GM12864 (cell line): ENCODE measurements at regions not wholly inside any gene's neighbourhood (a gene's known extent, or its start where the extent isn't known, plus 50 kb on each side); places are given as distances from the start of the nearest gene placed in this dataset.
A peak's percentile ranks its signal among the peaks of the same experiment; 100 is the strongest.

Experiments
- DNase-seq: peaks from one replicate; pipeline ENCODE4 v3.0.0-alpha.2; 2011; ENCODE audit warnings: low read depth
- H3K4me3 ChIP-seq: 2 replicates; pipeline ENCODE4 v1.5.1; 2011; ENCODE audit warnings: mild to moderate bottlenecking, low read depth, low read length, control low read depth
- TF ChIP-seq, protein P1 (sequence below): IDR thresholded peaks from 2 replicates; pipeline ENCODE4 v1.5.1; 2011; ENCODE audit warnings: low read depth, mild to moderate bottlenecking, moderate library complexity, low read length, control low read depth, inconsistent platforms; ENCODE audit errors: missing control alignments

DNA sequence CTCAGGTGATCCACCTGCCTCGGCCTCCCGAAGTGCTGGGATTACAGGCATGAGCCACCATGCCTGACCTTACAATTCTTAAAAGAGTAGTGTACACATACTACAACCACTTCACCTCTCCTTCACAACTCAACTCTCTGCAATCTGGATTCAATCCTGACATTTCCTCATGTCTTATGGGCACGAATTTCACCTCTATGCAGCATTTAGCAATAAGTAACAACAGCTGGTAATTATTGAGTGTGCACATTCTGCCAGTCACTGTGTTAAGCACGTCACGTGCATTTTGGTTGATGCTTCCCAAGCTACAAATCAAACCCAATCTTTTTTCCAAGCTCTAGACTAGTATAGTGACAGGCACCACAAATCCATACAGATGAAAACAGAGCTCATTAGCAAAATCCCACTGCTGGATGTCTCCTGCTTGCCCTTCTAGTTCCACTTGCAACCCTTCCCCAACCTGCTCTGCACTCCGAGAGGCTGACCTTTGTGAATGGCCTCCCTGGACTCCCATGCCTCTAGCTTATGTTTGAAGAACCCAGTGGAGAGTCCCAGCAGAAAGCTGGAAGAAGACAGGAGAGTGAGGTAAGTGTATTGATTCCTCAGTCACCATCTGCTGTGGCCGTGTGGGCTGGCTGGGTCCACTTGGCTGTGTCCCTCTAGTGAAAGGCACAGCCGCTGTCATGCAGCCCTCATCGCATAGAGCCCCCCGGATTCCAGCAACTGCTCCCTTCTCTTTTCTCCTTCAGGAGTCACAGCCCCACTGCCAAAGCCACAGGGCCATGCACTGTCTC, 176.5 kb downstream of the MEX3B start:
- DNase-seq, result no peak
- H3K4me3 ChIP-seq, result no peak overlapping the region
- TF ChIP-seq, protein P1, sequence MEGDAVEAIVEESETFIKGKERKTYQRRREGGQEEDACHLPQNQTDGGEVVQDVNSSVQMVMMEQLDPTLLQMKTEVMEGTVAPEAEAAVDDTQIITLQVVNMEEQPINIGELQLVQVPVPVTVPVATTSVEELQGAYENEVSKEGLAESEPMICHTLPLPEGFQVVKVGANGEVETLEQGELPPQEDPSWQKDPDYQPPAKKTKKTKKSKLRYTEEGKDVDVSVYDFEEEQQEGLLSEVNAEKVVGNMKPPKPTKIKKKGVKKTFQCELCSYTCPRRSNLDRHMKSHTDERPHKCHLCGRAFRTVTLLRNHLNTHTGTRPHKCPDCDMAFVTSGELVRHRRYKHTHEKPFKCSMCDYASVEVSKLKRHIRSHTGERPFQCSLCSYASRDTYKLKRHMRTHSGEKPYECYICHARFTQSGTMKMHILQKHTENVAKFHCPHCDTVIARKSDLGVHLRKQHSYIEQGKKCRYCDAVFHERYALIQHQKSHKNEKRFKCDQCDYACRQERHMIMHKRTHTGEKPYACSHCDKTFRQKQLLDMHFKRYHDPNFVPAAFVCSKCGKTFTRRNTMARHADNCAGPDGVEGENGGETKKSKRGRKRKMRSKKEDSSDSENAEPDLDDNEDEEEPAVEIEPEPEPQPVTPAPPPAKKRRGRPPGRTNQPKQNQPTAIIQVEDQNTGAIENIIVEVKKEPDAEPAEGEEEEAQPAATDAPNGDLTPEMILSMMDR, result no peak

DNA sequence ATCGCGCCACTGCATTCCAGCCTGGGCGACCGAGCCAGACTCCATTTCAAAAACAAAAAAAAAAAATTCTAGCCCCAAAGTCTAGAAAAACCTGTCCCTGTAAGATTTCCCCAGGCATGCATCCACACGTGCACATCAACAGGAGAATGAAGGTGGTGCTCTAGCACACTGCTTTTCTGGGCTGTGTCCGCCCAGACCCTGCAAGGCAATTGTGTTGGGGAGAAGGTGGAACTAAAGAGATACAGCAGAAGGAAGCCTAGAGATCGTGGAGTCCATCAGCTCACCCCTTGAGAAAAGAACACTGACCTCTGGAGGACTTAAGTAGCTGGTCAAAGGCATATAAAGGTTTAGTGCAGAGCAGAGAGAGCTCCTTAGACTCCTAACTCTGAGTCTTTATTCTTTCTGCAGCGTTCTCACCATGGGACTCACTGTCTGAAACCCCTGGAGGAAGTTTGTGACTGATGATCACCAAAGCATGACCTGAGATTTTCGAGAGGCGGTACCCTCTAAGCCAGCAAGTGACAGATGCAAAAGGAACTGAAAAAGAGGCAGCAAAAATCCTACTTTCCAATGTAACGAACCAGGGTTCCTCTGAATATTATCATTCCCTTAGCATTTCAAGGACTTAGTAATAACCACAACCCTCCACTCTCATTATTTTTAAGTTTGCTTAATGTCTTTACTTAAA, 179.8 kb downstream of the MEX3B start:
- H3K4me3 ChIP-seq, result no peak overlapping the region
- DNase-seq, result peak; percentile 63
- TF ChIP-seq, protein P1, result no peak

DNA sequence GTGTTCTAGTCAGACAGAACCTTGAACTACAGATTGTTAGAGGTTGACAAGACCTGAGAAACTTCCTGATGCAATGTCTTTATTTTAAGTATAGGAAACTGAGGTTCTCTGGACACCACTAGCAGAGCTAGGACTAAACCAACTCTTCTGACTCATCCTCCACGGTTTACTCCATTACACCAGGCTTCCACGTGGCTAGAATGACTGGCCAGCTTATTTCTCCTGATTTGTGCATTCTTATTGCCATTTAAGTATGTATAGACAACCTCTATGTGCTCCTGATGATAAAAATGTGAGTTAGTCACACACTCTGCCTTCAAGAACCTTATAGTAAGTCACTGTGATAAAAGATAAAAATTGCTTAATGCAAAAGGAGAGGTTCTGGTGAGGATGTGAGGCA, 182.7 kb downstream of the MEX3B start:
- H3K4me3 ChIP-seq, result no peak overlapping the region
- no peak for DNase-seq
- TF ChIP-seq, protein P1, result no peak

DNA sequence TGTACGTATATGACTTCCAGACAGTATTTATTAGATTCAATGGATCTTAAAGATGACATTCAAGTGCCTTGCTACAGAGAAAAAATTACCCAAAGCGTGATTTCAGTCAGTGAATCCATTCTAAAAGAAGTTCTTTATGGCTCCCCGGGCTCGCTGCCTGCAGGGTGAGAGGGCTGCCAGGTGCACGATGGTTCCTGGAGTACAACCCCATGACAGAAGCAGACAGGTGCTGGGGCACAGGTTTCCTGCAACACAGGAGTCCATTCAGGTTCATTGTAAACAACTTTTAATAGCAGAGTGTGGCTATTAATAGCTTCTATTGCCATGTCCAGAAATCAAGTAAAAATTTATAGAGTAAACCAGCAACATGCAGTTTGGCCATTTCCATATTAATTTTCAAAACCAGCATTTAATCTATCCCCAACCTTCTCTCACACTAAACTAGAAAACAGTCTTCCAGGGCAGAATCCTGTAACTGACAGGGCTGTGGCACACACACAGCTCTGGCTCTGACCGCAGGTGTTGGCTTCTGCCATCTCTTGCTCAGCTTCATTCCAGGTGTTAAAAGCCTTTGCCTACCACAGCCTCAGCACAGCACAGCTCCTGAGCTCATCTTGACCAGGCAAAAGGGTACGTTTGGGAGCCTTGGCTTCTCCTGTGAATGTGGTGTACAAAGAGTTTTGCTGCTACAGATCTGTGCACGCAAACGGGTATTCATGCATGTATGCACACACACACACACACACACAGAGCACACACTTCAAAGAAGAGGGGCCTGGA, 185.9 kb downstream of the MEX3B start:
- no peak for DNase-seq
- TF ChIP-seq, protein P1, result no peak
- no peak overlapping the region for H3K4me3 ChIP-seq

DNA sequence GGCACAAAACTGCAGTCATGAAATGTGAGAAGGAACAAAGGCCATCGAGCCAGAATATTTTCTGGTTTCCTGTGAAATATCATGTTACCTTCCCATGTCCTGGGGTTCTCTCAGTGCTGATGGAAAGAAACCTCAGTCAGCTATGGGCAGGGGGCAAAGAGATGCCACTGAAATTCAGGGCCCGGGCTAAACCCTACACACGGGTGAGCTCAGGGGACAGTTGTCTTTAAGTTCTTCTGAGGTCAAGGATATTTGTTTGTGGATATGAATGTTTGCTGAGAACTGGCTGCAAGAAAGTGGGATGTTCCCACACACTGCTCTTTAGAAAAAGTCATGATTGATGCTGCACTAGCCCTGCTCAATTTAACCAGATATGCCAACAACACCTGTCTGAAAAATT, 187.2 kb downstream of the MEX3B start:
- no peak overlapping the region for H3K4me3 ChIP-seq
- no peak for DNase-seq
- TF ChIP-seq, protein P1, result no peak

DNA sequence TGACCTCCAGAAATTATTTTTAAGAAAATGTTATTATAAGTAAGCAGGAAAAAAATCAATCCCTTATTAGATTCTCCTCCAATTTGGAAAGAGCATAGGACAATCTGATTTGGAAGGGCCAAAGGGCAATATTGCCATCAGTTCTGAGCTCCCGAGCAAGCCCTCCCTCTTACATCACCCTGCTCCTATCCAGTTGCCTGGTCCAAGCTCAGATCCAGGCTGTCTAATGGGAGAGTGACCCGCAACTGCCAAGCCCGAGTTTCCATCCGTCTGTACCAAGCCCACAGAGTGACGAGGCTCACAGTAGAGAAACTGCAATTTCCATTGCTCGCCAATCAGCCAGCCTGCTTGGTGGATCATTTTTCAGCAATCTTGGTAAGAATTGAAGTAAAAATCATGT, 187.7 kb downstream of the MEX3B start:
- TF ChIP-seq, protein P1, result no peak
- no peak for DNase-seq
- no peak overlapping the region for H3K4me3 ChIP-seq
